ENCODE measurements at regions not wholly inside any gene's neighbourhood (a gene's known extent, or its start where the extent isn't known, plus 50 kb on each side); places are given as distances from the start of the nearest gene placed in this dataset.

- H4K20me1 ChIP-seq (ENCODE audit: insufficient read depth) = no peaks in the 10 kb centered on the region
- no peaks in the 10 kb centered on the region for H3F3A ChIP-seq (replicated peaks; ENCODE audit: insufficient read depth)
- H3K27ac ChIP-seq (ENCODE audit: low read depth in 2 of 2, low read length in 1 of 2) = no peak overlapping the region
- H3K9ac ChIP-seq = no peak overlapping the region
- ChIA-PET CTCF (no interaction called here), POLR2A (no interaction called here)
- 70% methylated on average over 9 of the region's 9 CpGs for WGBS (ENCODE audit: low lambda C conversion rate)
- no peaks in the 10 kb centered on the region for H3K9me2 ChIP-seq
- H3K4me1 ChIP-seq (ENCODE audit: control insufficient read depth in 1 of 2, insufficient read depth in 2 of 2, low read depth in 1 of 2, low read length in 1 of 2) = peaks cover 0 to 3% of the 10 kb centered on the region in 2 experiments; a peak in 2 of 4 replicates
- H3K79me2 ChIP-seq (ENCODE audit: insufficient read depth) = no peaks in the 10 kb centered on the region
- no peaks in the 10 kb centered on the region for H3K27me3 ChIP-seq (ENCODE audit: insufficient read depth)
- no peak overlapping the region for H2AFZ ChIP-seq (ENCODE audit: low read depth)
- H3K4me2 ChIP-seq = no peak overlapping the region
- H3K36me3 ChIP-seq (replicated peaks in 1 of 2; ENCODE audit: control insufficient read depth in 1 of 2, insufficient read depth in 2 of 2, low read length in 1 of 2) = no peaks in the 10 kb centered on the region
- no peaks in the 10 kb centered on the region for H3K9me3 ChIP-seq
- no peak for DNase-seq
- no peak overlapping the region for H3K4me3 ChIP-seq (ENCODE audit: low read depth in 2 of 2, low read length in 1 of 2)
- TF ChIP-seq USF1 (IDR thresholded peaks at IDR 0.05; ENCODE audit: borderline replicate concordance, low read depth) (no peak), TEAD4 (IDR thresholded peaks at IDR 0.05; ENCODE audit: borderline replicate concordance, insufficient read depth) (no peak), EP300 (IDR thresholded peaks at IDR 0.05; ENCODE audit: borderline replicate concordance in 1 of 2, low read depth in 1 of 2, low read length in 1 of 2) (no peak), RCOR1 (IDR thresholded peaks at IDR 0.05; ENCODE audit: low read length) (no peak), JUND (IDR thresholded peaks at IDR 0.05) (no peak), EZH2phosphoT487 (IDR thresholded peaks at IDR 0.05; ENCODE audit: borderline replicate concordance, low read depth) (no peak), SMC3 (IDR thresholded peaks at IDR 0.05; ENCODE audit: low read depth, low read length) (no peak), POLR2AphosphoS5 (IDR thresholded peaks at IDR 0.05; ENCODE audit: low read depth, low read length) (no peak), TCF12 (IDR thresholded peaks at IDR 0.05) (no peak), RAD21 (IDR thresholded peaks at IDR 0.05; ENCODE audit: low read length) (no peak), TAF1 (IDR thresholded peaks at IDR 0.05; ENCODE audit: borderline replicate concordance, low read depth, low read length) (no peak), CHD2 (IDR thresholded peaks at IDR 0.05; ENCODE audit: low read length, partially characterized antibody) (no peak), YY1 (IDR thresholded peaks at IDR 0.05; ENCODE audit: low read depth) (no peak), FOXJ3 (CRISPR knock-in tag; IDR thresholded peaks at IDR 0.05) (no peak), NFIC (IDR thresholded peaks at IDR 0.05; ENCODE audit: borderline replicate concordance) (no peak), NRF1 (IDR thresholded peaks at IDR 0.05; ENCODE audit: low read depth, low read length) (no peak)
- TF ChIP-seq, protein P1, sequence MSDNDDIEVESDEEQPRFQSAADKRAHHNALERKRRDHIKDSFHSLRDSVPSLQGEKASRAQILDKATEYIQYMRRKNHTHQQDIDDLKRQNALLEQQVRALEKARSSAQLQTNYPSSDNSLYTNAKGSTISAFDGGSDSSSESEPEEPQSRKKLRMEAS (IDR thresholded peaks at IDR 0.05; ENCODE audit: low read depth) = no peak
- TF ChIP-seq, protein P2, sequence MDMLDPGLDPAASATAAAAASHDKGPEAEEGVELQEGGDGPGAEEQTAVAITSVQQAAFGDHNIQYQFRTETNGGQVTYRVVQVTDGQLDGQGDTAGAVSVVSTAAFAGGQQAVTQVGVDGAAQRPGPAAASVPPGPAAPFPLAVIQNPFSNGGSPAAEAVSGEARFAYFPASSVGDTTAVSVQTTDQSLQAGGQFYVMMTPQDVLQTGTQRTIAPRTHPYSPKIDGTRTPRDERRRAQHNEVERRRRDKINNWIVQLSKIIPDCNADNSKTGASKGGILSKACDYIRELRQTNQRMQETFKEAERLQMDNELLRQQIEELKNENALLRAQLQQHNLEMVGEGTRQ (IDR thresholded peaks at IDR 0.05; ENCODE audit: borderline replicate concordance, low read depth, low read length) = no peak
- TF ChIP-seq, protein P3, sequence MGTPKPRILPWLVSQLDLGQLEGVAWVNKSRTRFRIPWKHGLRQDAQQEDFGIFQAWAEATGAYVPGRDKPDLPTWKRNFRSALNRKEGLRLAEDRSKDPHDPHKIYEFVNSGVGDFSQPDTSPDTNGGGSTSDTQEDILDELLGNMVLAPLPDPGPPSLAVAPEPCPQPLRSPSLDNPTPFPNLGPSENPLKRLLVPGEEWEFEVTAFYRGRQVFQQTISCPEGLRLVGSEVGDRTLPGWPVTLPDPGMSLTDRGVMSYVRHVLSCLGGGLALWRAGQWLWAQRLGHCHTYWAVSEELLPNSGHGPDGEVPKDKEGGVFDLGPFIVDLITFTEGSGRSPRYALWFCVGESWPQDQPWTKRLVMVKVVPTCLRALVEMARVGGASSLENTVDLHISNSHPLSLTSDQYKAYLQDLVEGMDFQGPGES (IDR thresholded peaks at IDR 0.05; ENCODE audit: low read depth, low read length) = no peak
Measured at GRCh38 chr6:15981956-15982355, 146.9 kb upstream of the MYLIP start.
